CD4-positive, alpha-beta T cell treated with Interleukin-2 at 100 ng/mL for 4 hours (primary cell): ENCODE measurements at regions not wholly inside any gene's neighbourhood (a gene's known extent, or its start where the extent isn't known, plus 50 kb on each side); places are given as distances from the start of the nearest gene placed in this dataset.
A peak's percentile ranks its signal among the peaks of the same experiment; 100 is the strongest.

Experiments used
- DNase-seq: peaks from one replicate; pipeline ENCODE4 v3.0.0-alpha.2; 2020; ENCODE audit warnings: low spot score

GRCh38 chr3:22318325-22318724 is 567.3 kb upstream of the ZNF385D start:
- DNase-seq = no peak

DNA sequence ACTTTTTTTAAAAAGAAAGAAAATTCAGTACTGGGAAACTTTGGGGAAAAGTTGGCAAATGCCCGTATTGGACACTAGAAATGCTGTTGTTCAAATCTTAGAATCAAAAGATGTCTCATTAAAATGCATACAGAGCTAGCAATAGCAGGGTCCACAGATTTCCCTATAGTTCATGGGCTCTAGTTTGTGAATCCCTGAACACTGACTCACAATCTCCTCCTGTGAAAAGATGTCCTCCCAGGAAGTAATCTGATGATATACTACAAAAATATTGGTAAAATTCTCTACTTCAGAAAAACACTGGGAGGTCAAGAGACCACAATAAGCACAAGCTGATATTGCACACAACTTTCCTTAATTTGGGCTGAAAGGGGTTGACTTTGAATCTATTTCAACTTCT is 568.4 kb upstream of the ZNF385D start:
- no peak for DNase-seq

DNA sequence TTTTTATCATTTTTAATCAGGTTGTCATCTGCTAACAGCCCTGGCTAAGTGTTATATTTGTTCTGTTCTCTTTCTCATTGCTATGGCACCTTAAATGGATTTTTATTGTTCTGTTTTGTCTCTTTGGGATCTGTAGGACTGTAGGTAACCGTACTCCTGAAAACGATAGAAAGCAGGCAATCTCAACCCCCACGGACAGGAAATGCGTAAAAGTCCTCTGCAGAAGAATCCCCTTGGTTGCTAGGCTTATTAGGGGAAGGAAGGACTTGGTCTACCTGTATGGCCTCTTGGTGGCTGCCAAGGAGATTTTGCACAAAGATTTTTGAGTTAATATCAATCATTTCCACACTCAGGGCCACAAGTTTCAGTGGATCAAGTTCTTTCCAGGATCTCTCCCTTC is 571.9 kb upstream of the ZNF385D start:
- no peak for DNase-seq

DNA sequence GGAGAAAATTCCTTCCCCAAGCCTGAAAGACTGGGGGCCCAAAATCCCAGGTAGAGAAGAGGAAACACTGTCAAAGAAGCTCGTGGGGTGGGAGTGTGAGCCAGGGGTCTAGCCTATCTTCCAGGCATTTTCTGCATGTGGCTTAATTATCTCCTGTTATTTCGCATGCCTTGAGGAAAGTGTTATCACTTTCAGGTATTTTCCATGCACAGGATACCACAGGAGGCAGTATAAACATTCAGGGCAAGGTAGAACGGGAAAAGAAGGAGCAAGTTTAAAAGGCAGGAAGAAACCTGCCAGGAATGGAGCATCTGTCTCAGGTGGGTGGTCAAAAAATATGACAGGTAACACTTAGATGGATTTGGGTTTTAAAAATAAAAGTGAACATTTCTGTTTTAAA is 575.3 kb upstream of the ZNF385D start:
- no peak for DNase-seq

- no peak for DNase-seq
Measured at GRCh38 chr3:22334996-22335395, 584.0 kb upstream of the ZNF385D start.

- DNase-seq = no peak
Measured at GRCh38 chr3:22349215-22349851, 598.3 kb upstream of the ZNF385D start.

GRCh38 chr3:22351806-22352205 is 600.8 kb upstream of the ZNF385D start:
- DNase-seq = no peak

GRCh38 chr3:22353126-22353525 is 602.1 kb upstream of the ZNF385D start:
- DNase-seq = no peak

- DNase-seq = no peak
Measured at GRCh38 chr3:22358334-22358733, 607.3 kb upstream of the ZNF385D start.

DNA sequence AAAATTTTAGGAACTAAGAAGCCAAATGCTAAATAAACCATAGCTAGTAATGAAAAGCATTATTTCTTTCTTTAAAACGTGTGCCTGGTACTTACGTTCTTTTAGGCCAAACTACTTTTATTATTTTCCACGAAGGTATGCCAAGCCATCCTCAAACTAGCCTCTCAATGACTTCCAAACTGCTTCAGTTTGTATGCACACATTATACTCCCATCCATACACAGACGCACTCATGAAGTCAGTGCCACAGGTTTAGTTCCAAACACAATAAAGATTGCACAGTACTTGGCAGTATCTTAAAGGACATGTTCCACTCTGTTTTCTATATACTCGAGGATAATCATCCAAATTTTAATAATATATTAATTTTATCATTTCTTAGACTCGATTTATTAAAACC is 609.2 kb upstream of the ZNF385D start:
- no peak for DNase-seq

- no peak for DNase-seq
Measured at GRCh38 chr3:22360970-22361369, 610.0 kb upstream of the ZNF385D start.

DNA sequence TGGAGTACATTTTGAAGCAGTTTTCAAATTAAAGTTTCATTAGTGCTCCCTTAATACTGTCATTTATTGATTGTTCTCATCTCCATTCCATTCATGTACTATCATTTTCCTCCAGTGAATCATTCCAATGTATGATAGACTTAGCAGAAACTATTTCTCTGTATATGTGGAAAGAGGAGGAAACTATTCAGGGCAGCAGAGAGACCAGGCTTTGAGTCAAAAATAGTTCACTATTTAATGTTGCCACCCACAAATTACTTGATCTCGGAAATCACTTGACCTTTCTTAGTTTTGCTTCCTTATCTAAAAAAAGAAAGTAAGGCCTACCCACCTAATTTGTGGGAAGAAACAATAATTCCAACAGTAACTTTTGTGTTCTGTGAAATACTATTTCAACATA is 610.5 kb upstream of the ZNF385D start:
- DNase-seq = no peak

DNA sequence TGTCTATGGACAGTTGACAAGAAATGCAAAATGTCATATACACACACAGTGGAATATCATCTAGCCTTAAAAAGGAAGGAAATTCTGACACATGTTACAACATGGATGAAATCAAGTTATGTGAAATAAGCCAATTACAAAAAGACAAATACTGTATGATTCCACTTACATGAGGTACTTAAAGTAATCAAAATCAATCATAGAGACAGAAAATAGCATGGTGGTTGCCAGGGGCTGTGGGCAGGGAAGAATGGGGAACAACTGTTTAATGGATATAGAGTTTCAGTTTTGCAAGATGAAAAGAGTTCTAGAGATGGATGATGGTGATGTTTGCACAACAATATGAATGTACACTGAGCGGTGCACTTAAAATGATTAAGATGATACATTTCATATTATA is 613.8 kb upstream of the ZNF385D start:
- DNase-seq = no peak

DNA sequence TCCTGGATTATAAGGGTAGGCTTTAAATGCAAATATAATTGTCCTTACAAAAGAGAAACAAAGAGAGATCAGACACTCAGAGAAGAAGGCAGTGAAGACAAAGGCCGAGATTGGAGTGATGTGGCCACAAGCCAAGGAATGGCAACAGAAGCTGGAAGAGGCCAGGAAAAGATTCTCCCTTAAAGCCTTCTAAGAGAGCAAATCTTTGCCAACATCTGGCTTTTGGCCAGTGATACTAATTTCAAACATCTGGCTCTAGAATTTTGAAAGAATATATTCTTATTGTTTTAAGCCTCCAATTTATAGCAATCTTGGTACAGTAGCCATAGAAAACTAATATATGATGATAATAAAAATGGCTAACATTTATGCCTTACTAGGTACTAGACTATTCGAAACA is 615.8 kb upstream of the ZNF385D start:
- DNase-seq = no peak

- no peak for DNase-seq
Measured at GRCh38 chr3:22371036-22371435, 620.0 kb upstream of the ZNF385D start.

GRCh38 chr3:22371607-22372291 is 620.7 kb upstream of the ZNF385D start:
- no peak for DNase-seq

DNA sequence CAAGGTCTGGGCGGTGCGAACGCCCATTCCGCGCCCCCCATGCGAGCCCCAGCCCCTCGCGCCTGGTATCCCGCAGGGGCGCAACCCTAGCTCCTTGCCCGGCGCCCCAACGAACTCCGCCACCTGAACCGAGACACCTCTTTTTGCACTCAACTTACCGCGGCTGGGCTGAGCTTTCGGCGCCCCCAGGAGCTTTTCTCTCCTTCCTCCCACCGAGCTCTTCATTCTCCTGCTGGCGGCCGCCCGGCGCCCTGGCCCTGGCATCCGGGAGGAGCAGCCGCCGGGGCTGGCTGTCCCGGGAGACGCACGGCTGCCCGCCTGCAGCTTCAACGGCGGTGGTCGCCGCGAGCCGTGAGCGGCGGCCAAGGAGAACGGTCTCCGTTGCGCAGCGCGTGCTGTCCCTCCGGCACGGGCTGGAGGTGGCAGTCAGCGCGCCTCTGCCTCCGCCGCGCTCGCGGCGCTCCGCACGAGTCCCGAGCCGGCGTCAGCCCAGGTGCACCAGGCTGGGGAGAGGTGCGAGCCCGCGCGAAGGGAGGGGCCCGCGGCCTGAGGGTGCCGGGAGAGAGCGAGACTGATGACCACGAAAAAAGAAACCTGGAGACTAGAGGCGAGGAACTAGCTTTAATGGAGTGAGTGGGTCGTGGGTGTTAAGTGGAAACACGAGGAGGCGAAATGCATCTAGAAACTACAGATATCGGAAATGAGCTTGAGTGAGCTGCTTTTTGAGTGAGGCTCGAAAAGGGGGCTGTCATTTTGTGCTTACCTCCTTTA is 621.5 kb upstream of the ZNF385D start:
- DNase-seq = no peak

DNA sequence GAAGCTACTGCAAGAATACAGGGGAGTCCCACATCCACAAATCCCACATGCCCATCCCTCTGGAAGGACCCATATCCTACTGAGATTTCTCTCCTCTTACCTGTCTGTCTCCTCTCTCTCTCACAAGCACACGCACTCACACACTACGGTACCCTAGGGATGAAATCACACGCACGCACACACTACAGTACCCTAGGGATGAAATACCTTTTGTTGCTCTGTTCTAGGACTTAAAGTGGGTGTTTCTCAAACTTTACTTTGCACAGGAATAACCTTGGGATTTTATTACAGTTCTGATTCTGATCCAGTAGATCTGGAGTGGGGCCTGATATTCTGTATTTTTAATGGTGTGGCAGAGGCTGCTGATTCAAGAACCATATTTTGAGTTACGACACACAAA is 622.2 kb upstream of the ZNF385D start:
- DNase-seq = no peak

DNA sequence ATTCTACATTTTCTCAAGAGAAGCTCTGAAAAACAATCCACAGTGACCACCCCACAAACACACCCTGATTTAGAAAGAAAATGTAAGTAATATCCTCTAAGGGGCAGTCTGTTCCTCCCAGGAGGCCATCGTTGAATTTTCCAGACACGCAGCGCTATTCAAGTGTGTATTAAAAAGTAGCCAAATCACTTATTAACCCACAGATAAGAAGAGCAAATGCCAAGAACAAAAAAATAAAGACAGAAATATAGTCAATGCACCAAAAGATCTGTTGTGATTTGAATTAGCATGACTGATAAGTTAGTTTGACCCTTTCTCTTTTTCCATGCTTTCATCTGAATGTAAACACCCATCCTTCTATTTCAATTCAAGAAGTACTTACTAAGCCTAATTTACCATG is 622.8 kb upstream of the ZNF385D start:
- no peak for DNase-seq

- no peak for DNase-seq
Measured at GRCh38 chr3:22377421-22377820, 626.4 kb upstream of the ZNF385D start.

DNA sequence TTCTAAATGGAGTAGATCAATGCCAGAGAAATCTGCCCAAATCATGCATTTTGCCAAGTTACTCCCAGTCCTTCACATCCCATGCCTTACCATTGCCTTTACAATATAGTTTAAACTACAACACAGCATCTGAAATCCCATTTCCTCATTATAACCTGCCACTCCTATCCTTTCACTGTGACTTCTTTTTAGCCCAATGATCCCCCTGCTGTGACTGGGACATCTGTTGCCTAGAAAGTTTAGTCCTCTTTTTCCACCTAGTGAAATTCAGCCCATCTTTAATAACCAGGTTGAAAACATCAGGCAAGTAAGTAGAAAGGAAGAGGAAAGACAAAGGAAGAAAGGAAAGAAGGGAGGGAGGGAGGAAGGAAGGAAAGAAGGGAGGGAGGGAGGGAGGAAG is 627.9 kb upstream of the ZNF385D start:
- no peak for DNase-seq

- no peak for DNase-seq
Measured at GRCh38 chr3:22380253-22380652, 629.2 kb upstream of the ZNF385D start.

- peak; percentile 16 for DNase-seq
Measured at GRCh38 chr3:22381564-22381963, 630.6 kb upstream of the ZNF385D start.
